Epithelial cell of proximal tubule (primary cell): ENCODE measurements at regions not wholly inside any gene's neighbourhood (a gene's known extent, or its start where the extent isn't known, plus 50 kb on each side); places are given as distances from the start of the nearest gene placed in this dataset.

Experiments used
- DNase-seq: peaks from one replicate; pipeline ENCODE4 v3.0.0-alpha.2; 2011; ENCODE audit warnings: low read depth
- H3K4me3 ChIP-seq: 2 replicates; pipeline ENCODE4 v1.5.1; 2011; ENCODE audit warnings: low read depth, mild to moderate bottlenecking, low read length
- TF ChIP-seq, protein P1 (sequence below): conservative IDR thresholded peaks from 2 replicates; pipeline ENCODE4 v1.5.1; 2012; ENCODE audit warnings: low read depth, mild to moderate bottlenecking, low read length

DNA sequence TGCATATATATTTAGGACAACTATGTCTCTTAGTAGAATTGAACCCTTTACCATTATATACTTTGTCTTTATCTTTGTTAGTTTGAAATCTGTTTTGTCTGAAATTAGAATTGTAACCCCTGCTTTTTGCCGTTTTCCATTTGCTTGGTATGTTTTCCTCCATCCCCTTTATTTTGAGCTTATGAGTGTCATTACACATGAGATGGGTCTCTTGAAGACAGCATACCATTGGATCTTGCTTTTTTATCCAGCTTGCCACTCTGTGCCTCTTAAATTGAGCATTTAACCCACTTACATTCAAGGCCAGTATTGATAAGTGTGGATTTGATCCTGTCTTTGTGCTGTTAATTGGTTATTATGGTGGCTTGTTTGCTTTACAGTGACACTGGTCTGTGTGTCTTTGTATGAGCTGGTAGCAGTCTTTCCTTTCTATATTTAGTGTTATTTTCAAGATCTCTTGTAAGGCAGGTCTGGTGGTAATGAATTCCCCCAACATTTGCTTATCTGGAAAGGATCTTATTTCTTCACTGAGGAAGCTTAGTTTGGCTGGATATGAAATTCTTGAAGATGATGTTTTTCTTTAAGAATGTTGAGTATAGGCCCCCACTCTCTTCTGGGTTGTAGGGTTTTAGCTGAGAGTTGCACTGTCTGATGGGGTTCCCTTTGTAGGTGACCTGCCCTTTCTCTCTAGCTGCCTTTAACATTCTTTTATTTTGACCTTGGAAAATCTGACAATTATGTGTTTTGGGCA lies 149.5 kb downstream of the AHR start:
- TF ChIP-seq, protein P1, sequence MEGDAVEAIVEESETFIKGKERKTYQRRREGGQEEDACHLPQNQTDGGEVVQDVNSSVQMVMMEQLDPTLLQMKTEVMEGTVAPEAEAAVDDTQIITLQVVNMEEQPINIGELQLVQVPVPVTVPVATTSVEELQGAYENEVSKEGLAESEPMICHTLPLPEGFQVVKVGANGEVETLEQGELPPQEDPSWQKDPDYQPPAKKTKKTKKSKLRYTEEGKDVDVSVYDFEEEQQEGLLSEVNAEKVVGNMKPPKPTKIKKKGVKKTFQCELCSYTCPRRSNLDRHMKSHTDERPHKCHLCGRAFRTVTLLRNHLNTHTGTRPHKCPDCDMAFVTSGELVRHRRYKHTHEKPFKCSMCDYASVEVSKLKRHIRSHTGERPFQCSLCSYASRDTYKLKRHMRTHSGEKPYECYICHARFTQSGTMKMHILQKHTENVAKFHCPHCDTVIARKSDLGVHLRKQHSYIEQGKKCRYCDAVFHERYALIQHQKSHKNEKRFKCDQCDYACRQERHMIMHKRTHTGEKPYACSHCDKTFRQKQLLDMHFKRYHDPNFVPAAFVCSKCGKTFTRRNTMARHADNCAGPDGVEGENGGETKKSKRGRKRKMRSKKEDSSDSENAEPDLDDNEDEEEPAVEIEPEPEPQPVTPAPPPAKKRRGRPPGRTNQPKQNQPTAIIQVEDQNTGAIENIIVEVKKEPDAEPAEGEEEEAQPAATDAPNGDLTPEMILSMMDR: no peak
- H3K4me3 ChIP-seq: no peak overlapping the region
- no peak for DNase-seq

DNA sequence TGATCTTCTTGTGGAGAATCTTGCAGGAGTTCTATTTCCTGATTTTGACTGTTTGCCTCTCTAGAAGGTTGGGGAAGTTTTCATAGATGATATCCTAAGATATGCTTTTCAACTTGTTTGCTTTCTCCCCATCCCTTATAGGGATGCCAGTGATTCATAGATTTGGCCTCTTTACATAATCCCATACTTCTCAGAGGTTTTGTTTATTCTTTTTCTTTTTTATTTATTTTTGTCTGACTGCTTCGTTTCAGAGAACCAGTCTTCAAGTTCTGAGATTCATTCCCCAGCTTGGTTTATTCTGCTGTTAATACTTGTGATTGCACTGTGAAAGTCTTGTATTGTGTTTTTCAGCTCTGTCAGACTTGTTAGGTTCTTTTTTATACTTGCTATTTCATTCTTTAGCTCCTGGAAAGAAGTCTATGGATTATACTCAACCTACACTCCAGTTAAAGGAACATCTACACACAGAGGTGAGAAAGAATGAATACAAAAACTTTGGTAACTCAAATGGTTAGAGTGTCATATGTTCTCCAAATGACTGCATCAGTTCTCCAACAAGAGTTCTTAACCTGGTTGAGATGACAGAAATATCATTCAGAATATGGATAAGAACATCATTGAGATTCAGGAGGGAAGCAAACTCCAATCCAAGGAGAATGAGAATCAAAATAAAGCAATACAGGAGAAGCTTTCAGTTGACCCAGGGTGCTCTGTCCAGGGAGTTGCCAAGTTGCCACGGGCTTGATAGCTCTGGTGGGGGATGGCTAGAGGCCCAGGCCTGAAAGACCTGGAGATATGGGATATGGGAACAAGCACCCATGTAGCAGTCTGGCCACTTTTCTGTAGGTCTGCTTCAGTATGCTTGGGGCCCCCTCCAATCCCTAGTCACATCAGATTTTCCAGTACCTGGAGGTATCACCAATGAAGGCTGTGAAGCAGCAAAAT lies 150.3 kb downstream of the AHR start:
- TF ChIP-seq, protein P1: no peak
- H3K4me3 ChIP-seq: no peak overlapping the region
- no peak for DNase-seq

DNA sequence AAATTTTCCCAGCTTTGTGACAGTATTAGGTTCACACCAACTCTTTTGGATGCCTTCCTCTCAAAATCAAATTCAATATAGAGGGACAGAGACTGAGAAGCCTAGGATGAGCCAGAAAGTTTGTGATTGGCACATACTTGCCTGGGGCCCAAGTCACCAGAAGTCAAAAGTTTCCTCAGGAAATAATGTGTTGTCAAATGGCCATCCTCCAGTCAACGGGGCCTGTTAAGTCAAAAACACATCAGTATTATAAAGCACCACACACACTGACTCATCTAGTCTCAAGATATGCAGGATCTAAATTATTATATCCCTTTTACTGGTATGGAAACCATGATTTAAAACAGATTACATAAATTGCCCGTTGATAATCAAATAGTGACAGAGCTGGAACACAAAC lies 158.1 kb downstream of the AHR start:
- H3K4me3 ChIP-seq: no peak overlapping the region
- DNase-seq: no peak
- TF ChIP-seq, protein P1: no peak

DNA sequence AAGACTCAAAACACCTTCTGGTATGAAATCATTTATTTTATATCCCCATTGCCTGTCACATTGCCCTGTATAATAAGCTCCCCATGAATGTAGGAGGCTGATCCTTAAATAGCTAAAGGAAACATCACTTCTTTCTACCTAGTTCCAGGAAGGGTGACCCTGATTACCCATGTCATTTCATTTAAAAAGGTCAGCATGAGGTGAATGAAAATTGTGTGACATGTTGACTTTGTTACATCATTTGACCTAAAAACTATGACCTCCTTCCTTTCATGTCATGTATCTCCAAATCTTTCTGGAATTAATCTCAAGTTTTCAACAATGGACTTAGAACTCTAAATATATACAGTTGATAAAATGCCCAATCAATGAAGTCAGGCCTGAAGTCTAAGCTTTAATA lies 161.5 kb downstream of the AHR start:
- TF ChIP-seq, protein P1: no peak
- no peak overlapping the region for H3K4me3 ChIP-seq
- DNase-seq: no peak

DNA sequence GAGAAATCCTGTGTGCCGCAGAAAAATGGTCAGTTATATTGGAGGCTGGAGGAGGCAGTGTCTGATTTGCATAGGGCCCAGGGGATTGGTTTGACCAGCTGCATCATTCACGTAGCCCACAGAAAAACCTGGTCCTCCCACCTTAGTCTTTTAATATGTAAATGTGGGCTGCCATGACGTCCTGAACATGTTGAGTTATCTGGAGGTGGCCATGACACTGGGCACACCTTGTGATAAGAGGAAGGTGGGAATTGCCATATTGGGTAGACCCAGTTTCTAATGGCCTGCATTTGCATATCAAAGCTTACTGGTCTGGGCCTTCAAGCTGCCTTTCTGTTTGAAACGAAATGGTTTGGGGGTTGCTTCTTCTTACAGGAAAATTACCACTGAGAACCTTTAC lies 162.2 kb downstream of the AHR start:
- DNase-seq: no peak
- no peak overlapping the region for H3K4me3 ChIP-seq
- TF ChIP-seq, protein P1: no peak

DNA sequence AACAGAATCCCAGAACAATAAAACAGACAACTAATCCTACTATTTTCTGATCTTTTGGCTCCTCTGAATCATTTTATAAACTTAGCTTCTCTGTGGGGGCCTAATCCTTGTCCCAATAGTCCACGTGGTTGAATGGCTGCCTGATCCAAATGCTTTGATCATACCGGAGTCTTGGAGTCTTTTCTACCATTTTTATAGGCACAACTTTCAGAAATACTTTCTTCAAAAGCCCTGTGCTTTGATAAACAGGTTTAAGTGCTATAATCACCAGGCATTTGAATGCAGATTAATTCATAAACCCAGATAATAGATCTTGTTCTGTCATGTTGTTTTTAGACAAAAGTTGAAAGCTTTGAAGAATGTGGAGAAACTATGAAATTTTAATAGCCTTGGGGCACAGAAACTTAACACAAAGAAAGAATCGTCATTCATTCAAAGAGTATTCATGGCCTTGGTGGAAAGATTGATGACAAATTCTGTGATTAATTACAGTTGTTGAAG lies 163.7 kb downstream of the AHR start:
- H3K4me3 ChIP-seq: no peak overlapping the region

More for the DNA sequence above, 163.7 kb downstream of the AHR start:
- no peak for DNase-seq
- TF ChIP-seq, protein P1: no peak
